ENCODE measurements at regions not wholly inside any gene's neighbourhood (a gene's known extent, or its start where the extent isn't known, plus 50 kb on each side); places are given as distances from the start of the nearest gene placed in this dataset.

DNA sequence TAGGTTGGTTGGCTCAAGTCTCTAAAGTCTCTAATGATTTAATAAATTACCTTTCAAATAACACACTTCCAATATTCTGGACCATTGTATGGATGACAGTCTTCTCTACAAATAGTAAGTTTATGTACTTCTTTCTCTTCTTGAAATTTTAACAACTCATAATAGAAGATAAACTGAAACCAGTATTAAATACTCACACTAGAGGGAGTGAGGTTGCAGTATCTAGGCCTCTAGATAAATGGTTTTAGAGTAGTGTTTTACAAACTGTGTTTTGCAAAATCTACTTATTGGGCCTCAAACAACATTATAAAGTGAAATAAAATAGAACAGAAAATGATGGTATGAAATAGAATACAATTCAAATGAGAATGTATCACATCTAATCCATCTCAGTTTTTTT lies 479.9 kb upstream of the BRINP3 start:
- TF ChIP-seq, protein P1, sequence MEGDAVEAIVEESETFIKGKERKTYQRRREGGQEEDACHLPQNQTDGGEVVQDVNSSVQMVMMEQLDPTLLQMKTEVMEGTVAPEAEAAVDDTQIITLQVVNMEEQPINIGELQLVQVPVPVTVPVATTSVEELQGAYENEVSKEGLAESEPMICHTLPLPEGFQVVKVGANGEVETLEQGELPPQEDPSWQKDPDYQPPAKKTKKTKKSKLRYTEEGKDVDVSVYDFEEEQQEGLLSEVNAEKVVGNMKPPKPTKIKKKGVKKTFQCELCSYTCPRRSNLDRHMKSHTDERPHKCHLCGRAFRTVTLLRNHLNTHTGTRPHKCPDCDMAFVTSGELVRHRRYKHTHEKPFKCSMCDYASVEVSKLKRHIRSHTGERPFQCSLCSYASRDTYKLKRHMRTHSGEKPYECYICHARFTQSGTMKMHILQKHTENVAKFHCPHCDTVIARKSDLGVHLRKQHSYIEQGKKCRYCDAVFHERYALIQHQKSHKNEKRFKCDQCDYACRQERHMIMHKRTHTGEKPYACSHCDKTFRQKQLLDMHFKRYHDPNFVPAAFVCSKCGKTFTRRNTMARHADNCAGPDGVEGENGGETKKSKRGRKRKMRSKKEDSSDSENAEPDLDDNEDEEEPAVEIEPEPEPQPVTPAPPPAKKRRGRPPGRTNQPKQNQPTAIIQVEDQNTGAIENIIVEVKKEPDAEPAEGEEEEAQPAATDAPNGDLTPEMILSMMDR (conservative IDR thresholded peaks at IDR 0.05 in 1 of 2, IDR thresholded peaks at IDR 0.05 in 1 of 2; ENCODE audit: extremely low read depth in 1 of 2, insufficient read depth in 1 of 2, low read depth in 1 of 2, low read length in 2 of 2): peak in 1 of 2 donors; percentile 2
- no peak for TF ChIP-seq EZH2 (IDR thresholded peaks at IDR 0.05; ENCODE audit: borderline replicate concordance, low read length)

All from mammary epithelial cell (primary cell).